Panc1 (cell line): ENCODE measurements at regions not wholly inside any gene's neighbourhood (a gene's known extent, or its start where the extent isn't known, plus 50 kb on each side); places are given as distances from the start of the nearest gene placed in this dataset.

Source experiments
- ATAC-seq: fragments of 200-7000 bp; cut with Tn5 transposase; 2 replicates; pipeline ENCODE4 v1.9.1; 2020; ENCODE audit warnings: mild to moderate bottlenecking, moderate library complexity
- BruUV-seq: library from RNA; stranded (reverse); fragments of 400-500 nt; replicated peaks from 2 replicates; lab custom pipeline; 2021; lab: Mats Ljungman, UMichigan
- CTCF ChIA-PET: fragments of 300-600 bp; sonication (Branson Sonifier 250); formaldehyde crosslinking; loops from one replicate; lab custom pipeline; 2022; ENCODE audit warnings: antibody characterized with exemption; lab: Charles Lee
- POLR2A ChIA-PET: fragments of 300-600 bp; sonication (Branson Sonifier 250); formaldehyde crosslinking; loops from one replicate; lab custom pipeline; 2022; ENCODE audit warnings: antibody characterized with exemption; lab: Charles Lee
- DNase-seq: peaks from one replicate; pipeline ENCODE4 v3.0.0-alpha.2; 2010; ENCODE audit warnings: low read depth, low spot score
- H3K27ac ChIP-seq: 2 replicates; pipeline ENCODE4 v1.5.1; 2011; ENCODE audit warnings: mild to moderate bottlenecking, low read length, inconsistent platforms
- H3K27me3 ChIP-seq: fragments of 200-500 bp; sonication (Bioruptor generic); 2 replicates; pipeline ENCODE4 v1.6.0; 2014; ENCODE audit warnings: low read length, inconsistent platforms; ENCODE audit not compliant: control insufficient read depth, insufficient read depth
- H3K36me3 ChIP-seq: fragments of 200-500 bp; sonication (Bioruptor generic); 2 replicates; pipeline ENCODE4 v1.5.1; 2014; ENCODE audit warnings: inconsistent platforms, mild to moderate bottlenecking, low read length, moderate library complexity; ENCODE audit not compliant: control insufficient read depth, insufficient read depth
- H3K4me1 ChIP-seq: 2 replicates; pipeline ENCODE4 v1.5.1; 2011; ENCODE audit warnings: inconsistent platforms, mild to moderate bottlenecking, low read length, moderate library complexity; ENCODE audit not compliant: control insufficient read depth, insufficient read depth
- H3K4me3 ChIP-seq, 2 experiments: 2 replicates each; pipeline ENCODE4 v1.5.1; 2011 to 2012; ENCODE audit warnings: low read depth in 2 of 2, low read length in 2 of 2, mild to moderate bottlenecking in 2 of 2, inconsistent platforms in 1 of 2, moderate library complexity in 1 of 2
- H3K9me3 ChIP-seq: fragments of 200-500 bp; sonication (Bioruptor generic); 2 replicates; pipeline ENCODE4 v1.5.1; 2014; ENCODE audit warnings: low read depth, mild to moderate bottlenecking, inconsistent platforms, low read length, moderate library complexity; ENCODE audit not compliant: control insufficient read depth, insufficient read depth
- CTCF ChIP-seq: fragments of 450-650 bp; IDR thresholded peaks from 2 replicates; pipeline ENCODE4 v1.5.1; 2017; ENCODE audit warnings: mild to moderate bottlenecking
- POLR2AphosphoS5 ChIP-seq: IDR thresholded peaks from 2 replicates; pipeline ENCODE4 v1.6.1; 2012; ENCODE audit warnings: mild to moderate bottlenecking, low read depth, low read length, moderate library complexity
- REST ChIP-seq, 2 experiments: IDR thresholded peaks; 2 replicates each; pipeline ENCODE4 v1.6.1; 2011 to 2012; ENCODE audit warnings: low read depth in 2 of 2, control low read depth in 1 of 2, low read length in 1 of 2, mild to moderate bottlenecking in 1 of 2, moderate library complexity in 1 of 2; ENCODE audit not compliant: insufficient read depth in 1 of 2
- SIN3A ChIP-seq: IDR thresholded peaks from 2 replicates; pipeline ENCODE4 v1.6.1; 2012; ENCODE audit warnings: low read depth, mild to moderate bottlenecking, low read length, moderate library complexity, borderline replicate concordance; ENCODE audit not compliant: insufficient read depth
- TCF7L2 ChIP-seq: IDR thresholded peaks from 2 replicates; pipeline ENCODE4 v1.6.1; 2011; ENCODE audit warnings: mild to moderate bottlenecking, low read depth, low read length, inconsistent platforms
- in situ Hi-C: cut with HindIII; loops from 2 replicates; pipeline ENCODE4 v1.10.0; 2016; ENCODE audit warnings: low sequenced_read_pairs, low pct_unique_long_range_greater_than_20kb
- intact Hi-C: fragments of 100-400 bp; cut with micrococcal nuclease; formaldehyde crosslinking; loops from one replicate; pipeline ENCODE4 v1.10.0; 2022; ENCODE audit not compliant: unreplicated experiment

DNA sequence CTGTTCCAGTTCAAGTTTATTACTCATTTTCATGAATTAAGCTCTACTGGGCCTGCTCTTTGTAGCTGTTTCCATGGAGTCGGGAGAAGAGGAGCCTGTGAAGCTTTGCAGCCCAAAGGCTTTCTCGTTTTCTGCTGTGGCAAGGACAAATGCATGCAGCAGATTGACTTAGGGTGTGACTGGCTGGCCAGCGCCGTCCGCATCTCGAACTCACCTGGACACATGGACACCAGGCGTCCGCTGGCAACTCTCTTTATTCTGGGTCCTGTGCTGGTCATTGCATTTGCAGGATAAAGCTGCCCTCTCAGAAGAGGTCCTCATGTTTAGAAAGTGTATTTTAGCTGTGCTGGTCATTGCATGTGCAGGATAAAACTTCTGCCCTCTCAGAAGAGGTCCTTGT lies 350.4 kb downstream of the TMEM121 start:
- Histone ChIP-seq H3K36me3 (no peaks in the 10 kb centered on the region), H3K27me3 (peaks cover 2% of the 10 kb centered on the region; the same call in 1 of the 2 replicates), H3K4me1 (no peaks in the 10 kb centered on the region), H3K9me3 (no peaks in the 10 kb centered on the region), H3K27ac (no peak overlapping the region), H3K4me3 (no peak overlapping the region)
- BruUV-seq = no TSS peak
- ChIA-PET POLR2A (no interaction called here), CTCF (no interaction called here)
- in situ Hi-C loops (no loop called here), intact Hi-C loops (no loop called here)
- no peak for TF ChIP-seq SIN3A
- TF ChIP-seq REST (IDR thresholded peaks at IDR 0.05; ENCODE audit: insufficient read depth in 1 of 2, low read depth in 2 of 2, low read length in 1 of 2) = no peak
- TF ChIP-seq POLR2AphosphoS5 = no peak
- TF ChIP-seq TCF7L2 = no peak
- ATAC-seq (no peak), DNase-seq (no peak)

DNA sequence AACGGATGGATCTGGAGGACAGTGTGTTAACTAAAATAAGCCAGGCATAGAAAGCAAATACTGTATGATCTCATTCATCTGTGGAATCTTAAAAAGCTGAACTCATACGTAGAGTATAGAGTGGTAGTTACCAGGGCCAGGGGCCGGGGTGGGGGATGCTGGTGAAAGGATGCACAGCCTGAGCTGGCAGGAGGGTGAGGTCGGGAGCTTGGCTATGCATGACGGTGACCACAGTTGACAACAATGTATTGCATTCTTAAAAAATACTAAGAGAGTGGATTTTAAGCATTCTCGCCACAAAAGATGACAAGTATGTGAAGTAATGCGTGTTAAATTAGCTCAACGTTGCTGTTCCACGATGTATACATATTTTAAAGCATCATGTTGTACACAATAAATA lies 351.3 kb downstream of the TMEM121 start:
- no peak overlapping the region for H3K4me3 ChIP-seq

More for the DNA sequence above, 351.3 kb downstream of the TMEM121 start:
- DNase-seq (no peak), ATAC-seq (no peak)
- ChIA-PET POLR2A (no interaction called here), CTCF (no interaction called here)
- no peaks in the 10 kb centered on the region for H3K36me3 ChIP-seq
- H3K27me3 ChIP-seq = peaks cover 2% of the 10 kb centered on the region; the same call in 1 of the 2 replicates
- no TSS peak for BruUV-seq
- no peaks in the 10 kb centered on the region for H3K9me3 ChIP-seq
- no peak for TF ChIP-seq REST (IDR thresholded peaks at IDR 0.05; ENCODE audit: insufficient read depth in 1 of 2, low read depth in 2 of 2, low read length in 1 of 2)
- TF ChIP-seq TCF7L2 = no peak
- TF ChIP-seq CTCF = no peak
- no peak for TF ChIP-seq SIN3A
- TF ChIP-seq POLR2AphosphoS5 = no peak
- intact Hi-C loops (no loop called here), in situ Hi-C loops (no loop called here)
- no peaks in the 10 kb centered on the region for H3K4me1 ChIP-seq
- H3K27ac ChIP-seq = no peak overlapping the region
